Stimulated activated CD4-positive, alpha-beta T cell treated with anti-CD3 and anti-CD28 coated beads, Interleukin-1b, Interleukin-23, amount 100 ng/mL, for 48 hours (primary cell): ENCODE measurements at regions not wholly inside any gene's neighbourhood (a gene's known extent, or its start where the extent isn't known, plus 50 kb on each side); places are given as distances from the start of the nearest gene placed in this dataset.

Experiments
- DNase-seq: peaks from one replicate; pipeline ENCODE4 v3.0.0-alpha.2; 2020

DNA sequence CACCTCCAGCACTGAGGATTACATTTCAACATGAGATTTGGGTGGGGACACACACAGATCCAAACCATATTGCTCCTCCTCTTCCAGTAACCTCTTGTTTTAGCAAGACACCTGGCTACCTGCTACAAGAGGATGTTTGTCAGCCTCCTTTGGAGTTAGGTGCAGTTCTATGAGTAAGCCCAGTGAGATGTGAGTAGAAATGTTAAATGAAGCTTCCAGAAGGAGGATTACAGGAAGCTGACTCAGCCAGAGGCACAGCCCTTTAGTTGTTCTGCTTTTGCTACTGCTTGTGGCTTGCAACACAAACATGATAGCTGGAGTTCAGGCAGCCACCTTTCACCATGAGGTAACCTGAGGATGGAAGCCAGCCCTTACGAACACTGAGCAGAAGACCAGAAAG is 382.7 kb upstream of the RNF32 start:
- no peak for DNase-seq

GRCh38 chr7:156255635-156256034 is 384.9 kb upstream of the RNF32 start:
- no peak for DNase-seq

- no peak for DNase-seq
Observed at GRCh38 chr7:156251861-156252260, 388.7 kb upstream of the RNF32 start.

- DNase-seq = no peak
Observed at GRCh38 chr7:156240532-156240931, 400.0 kb upstream of the RNF32 start.

GRCh38 chr7:156238366-156239133 is 402.0 kb upstream of the RNF32 start:
- DNase-seq = no peak

- no peak for DNase-seq
Observed at GRCh38 chr7:156237614-156238013, 403.0 kb upstream of the RNF32 start.

DNA sequence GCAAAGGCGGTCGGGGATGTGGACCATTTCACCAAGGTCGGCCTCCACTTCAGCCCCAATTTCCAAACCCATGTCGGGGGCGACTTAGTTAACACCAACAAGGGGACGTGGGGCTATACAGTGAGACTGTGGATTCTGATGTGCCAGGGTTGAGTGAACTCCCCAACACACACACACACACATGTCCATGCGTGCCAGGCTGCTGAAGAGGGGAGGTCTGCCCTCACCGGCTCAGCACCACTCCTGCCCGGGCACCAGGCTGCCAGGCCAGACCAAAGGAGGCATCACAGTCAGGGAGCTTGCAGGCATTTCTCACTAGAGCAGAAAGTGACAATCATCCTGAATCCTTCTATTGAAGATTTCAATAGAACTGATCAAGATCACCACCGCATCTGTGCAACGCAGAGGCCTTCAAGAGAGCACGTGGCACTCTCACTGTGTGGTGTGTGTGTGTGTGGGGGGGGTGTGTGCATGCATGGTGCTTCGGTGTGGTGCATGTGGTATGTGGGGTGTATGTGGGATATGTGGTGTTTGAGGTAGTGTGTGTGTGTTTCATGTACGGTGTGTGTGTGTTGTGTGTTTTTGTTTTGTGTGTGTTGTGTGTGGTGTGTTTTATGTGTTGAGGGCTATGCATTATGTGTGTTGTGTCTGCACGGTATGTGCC is 403.5 kb upstream of the RNF32 start:
- no peak for DNase-seq

DNA sequence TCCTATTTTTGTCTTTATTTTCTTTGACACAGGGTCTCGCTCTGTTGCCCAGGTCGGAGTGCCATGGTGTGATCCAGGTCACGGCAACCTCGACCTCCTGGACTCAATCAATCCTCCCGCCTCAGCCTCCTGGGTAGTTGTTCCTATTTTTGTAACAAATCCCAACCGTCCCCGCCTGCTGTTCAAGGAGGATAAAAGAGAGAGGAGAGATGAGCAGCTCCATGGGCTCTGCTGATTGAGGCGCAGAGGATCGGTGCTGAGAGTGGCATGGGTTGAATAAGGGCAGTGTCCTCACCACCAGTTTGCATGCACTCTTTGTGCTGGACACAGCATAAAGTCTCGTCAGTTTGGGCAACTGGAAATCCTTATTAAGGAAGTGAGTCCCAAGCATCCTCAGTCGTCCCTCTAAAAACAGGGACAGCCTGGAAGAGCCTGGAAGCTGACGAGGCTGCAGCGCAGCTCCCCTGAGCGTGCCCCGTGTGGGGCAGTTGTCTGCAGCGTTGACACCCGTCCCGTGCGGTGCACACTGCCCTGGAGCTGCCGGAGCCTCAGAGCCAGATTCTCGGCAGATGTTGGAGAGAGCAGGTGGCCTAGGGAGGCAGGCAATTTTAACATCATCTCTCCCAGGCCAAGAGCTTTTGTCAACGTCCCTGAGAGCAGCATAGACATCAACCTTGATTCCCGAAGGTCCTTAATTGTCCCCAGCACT is 404.2 kb upstream of the RNF32 start:
- DNase-seq = no peak

GRCh38 chr7:156234666-156235494 is 405.7 kb upstream of the RNF32 start:
- no peak for DNase-seq

DNA sequence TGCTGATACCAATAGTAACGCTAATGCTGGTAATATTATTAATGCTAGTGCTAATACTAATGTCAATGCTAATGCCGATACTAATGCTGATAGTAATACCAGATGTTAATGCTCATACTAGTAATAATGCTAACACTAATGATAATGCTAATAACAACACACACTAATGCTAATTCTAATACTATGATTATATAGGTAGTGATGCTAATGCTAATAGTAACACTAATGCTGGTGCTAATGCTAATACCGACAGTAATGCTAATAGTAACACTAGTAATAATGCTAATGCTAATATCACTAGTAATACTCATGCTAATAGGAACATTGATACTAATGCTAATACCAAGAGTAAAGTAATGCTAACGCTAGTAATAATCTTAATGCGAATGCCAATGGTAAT is 406.4 kb upstream of the RNF32 start:
- DNase-seq = no peak

GRCh38 chr7:156232931-156233705 is 407.5 kb upstream of the RNF32 start:
- DNase-seq = no peak

DNA sequence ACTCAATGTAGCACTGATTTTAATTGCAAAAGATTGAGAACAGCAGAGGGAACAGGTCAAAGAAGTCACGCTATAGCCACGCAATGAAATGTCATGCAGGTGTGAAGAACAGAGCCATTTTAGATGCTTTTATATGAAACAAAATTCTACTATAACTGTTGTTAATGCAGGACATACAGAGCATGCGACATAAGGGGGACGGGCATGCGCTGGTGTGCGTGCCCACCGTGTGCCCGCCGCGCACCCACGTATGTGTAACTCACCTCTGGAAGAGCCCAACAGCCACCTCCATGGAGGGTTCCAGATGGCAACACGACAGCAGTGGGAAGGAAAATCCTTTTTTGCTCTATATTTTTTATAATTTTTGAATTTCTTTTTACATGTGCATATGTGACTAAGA is 410.0 kb upstream of the RNF32 start:
- no peak for DNase-seq

GRCh38 chr7:156224833-156225225 is 412.6 kb upstream of the SHH start:
- no peak for DNase-seq

- no peak for DNase-seq
Observed at GRCh38 chr7:156223935-156224832, 411.9 kb upstream of the SHH start.

DNA sequence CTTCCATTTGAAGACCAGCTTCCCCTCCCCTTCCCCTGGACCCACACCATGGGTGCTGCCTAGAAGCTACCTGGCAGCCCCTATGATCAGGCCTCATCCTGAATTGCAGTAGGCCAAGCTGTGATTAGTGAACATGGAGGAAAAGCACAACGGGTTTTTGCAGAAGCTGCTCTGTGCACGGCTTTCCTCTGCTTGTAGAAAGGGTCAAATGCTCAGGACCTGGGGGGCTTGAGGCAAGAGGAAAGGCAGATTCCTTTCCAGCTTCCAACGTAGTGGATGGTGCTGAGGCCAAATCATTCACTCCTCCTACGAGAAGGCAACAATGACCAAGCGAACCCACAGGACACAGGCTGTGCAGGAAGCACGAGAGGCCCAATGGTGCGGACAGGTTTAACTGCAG is 410.3 kb upstream of the SHH start:
- DNase-seq = no peak

- DNase-seq = no peak
Observed at GRCh38 chr7:156222151-156222550, 409.9 kb upstream of the SHH start.

DNA sequence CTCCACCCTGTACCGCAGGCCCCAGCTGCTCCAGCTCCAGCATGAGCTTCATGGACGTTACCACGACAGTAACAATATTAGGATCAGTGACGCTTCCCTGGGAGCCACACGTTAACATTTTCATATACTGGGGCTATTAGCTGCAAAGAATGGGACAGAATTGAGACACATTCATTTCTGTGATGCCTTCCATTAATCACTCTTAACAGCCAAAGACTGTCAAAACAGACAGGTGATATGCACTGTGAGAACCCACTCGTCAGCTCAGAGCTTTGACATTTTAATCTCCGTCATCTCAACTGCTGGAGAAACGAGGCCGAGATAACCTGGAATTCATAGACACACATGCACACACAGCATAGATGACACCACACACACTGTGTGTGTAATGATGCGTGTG is 408.4 kb upstream of the SHH start:
- DNase-seq = no peak

DNA sequence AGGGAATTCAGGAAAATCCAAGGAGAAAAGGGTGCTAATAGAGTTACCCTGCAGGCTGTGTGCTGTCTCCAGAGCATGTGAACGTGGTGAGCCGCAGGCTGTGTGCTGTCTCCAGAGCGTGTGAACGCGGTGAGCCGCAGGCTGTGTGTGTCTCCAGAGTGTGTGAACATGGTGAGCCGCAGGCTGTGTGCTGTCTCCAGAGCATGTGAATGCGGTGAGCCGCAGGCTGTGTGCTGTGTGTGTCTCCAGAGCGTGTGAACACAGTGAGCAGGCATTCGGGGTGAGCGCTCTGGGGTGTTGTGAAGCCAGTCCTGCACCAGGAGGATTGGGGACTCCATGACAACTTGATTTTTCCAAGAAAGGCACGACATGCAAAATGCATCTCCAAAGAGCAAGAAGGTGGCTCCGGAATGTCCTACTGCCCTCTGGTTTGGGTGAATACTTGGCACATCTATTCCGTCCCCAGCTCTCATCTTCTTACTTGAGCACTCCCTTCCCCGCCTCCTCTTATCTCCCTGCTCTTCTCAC is 407.9 kb upstream of the SHH start:
- no peak for DNase-seq

GRCh38 chr7:156219307-156220077 is 407.2 kb upstream of the SHH start:
- DNase-seq = no peak
